Keratinocyte (primary cell): ENCODE measurements at regions not wholly inside any gene's neighbourhood (a gene's known extent, or its start where the extent isn't known, plus 50 kb on each side); places are given as distances from the start of the nearest gene placed in this dataset.

Source experiments
- DNase-seq: peaks from one replicate; pipeline ENCODE4 v3.0.0-alpha.2; 2011; ENCODE audit warnings: low read depth, missing footprints, low spot score
- FAIRE-seq: peaks from 2 replicates; lab custom pipeline; 2011; peaks lifted over from hg19 to GRCh38; lab: Jason Lieb, UNC
- H2AFZ ChIP-seq: 2 replicates; pipeline ENCODE4 v1.6.0; 2012; ENCODE audit warnings: low read length, control low read depth, inconsistent platforms; ENCODE audit not compliant: control insufficient read depth
- H3K27ac ChIP-seq: 2 replicates; pipeline ENCODE4 v1.5.1; 2011; ENCODE audit warnings: low read length; ENCODE audit not compliant: control insufficient read depth, insufficient read depth
- H3K27me3 ChIP-seq: 3 replicates; pipeline ENCODE4 v1.6.0; 2011; ENCODE audit warnings: low read length; ENCODE audit not compliant: control insufficient read depth, insufficient read depth; ENCODE audit errors: extremely low read depth
- H3K36me3 ChIP-seq, 2 experiments: 2 replicates in 1 of 2; 3 replicates in 1 of 2; pipeline ENCODE4 v1.5.1; 2011; ENCODE audit warnings: low read length in 2 of 2, mild to moderate bottlenecking in 1 of 2; ENCODE audit not compliant: control insufficient read depth in 2 of 2, insufficient read depth in 2 of 2; ENCODE audit errors: extremely low read depth in 1 of 2
- H3K4me1 ChIP-seq: 3 replicates; pipeline ENCODE4 v1.5.1; 2011; ENCODE audit warnings: low read length; ENCODE audit not compliant: control insufficient read depth, insufficient read depth; ENCODE audit errors: extremely low read depth
- H3K4me2 ChIP-seq: 3 replicates; pipeline ENCODE4 v1.6.0; 2011; ENCODE audit warnings: low read depth, low read length; ENCODE audit not compliant: control insufficient read depth, insufficient read depth; ENCODE audit errors: extremely low read depth
- H3K4me3 ChIP-seq, 3 experiments: fragments of 200-600 bp in 1 of 3; sonication (generic) in 1 of 3; 2 replicates in 2 of 3; 3 replicates in 1 of 3; pipeline ENCODE4 v1.5.1; 2011 to 2016; ENCODE audit warnings: low read length in 3 of 3, mild to moderate bottlenecking in 3 of 3, control low read depth in 2 of 3, inconsistent platforms in 1 of 3, low read depth in 1 of 3, mixed read lengths in 1 of 3, mixed run types in 1 of 3, moderate library complexity in 1 of 3; ENCODE audit not compliant: control insufficient read depth in 2 of 3, insufficient read depth in 2 of 3; ENCODE audit errors: extremely low read depth in 1 of 3
- H3K79me2 ChIP-seq: 2 replicates; pipeline ENCODE4 v1.6.0; 2012; ENCODE audit warnings: low read length; ENCODE audit not compliant: control insufficient read depth, insufficient read depth
- H3K9ac ChIP-seq: 3 replicates; pipeline ENCODE4 v1.6.0; 2011; ENCODE audit warnings: low read length; ENCODE audit not compliant: control insufficient read depth, insufficient read depth; ENCODE audit errors: extremely low read depth
- H3K9me1 ChIP-seq: 3 replicates; pipeline ENCODE4 v1.6.0; 2011; ENCODE audit warnings: low read length; ENCODE audit not compliant: control insufficient read depth, insufficient read depth; ENCODE audit errors: extremely low read depth
- H3K9me3 ChIP-seq: 2 replicates; pipeline ENCODE4 v1.5.1; 2012; ENCODE audit warnings: low read depth, low read length; ENCODE audit not compliant: control insufficient read depth
- H4K20me1 ChIP-seq: 3 replicates; pipeline ENCODE4 v1.6.0; 2011; ENCODE audit warnings: low read length; ENCODE audit not compliant: control insufficient read depth, insufficient read depth; ENCODE audit errors: extremely low read depth
- EZH2 ChIP-seq: IDR thresholded peaks from one replicate; pipeline ENCODE4 v1.6.1; 2012; ENCODE audit warnings: inconsistent platforms, mild to moderate bottlenecking, low read length, moderate library complexity
- dilution Hi-C: fragments of 300-500 bp; cut with MboI; formaldehyde crosslinking; loops from one replicate; pipeline ENCODE4 v1.7.0; 2020; ENCODE audit warnings: low sequenced_read_pairs; ENCODE audit not compliant: extremely low pct_ligation_motif_present
- TF ChIP-seq, protein P1 (sequence below), 3 experiments: IDR thresholded peaks in 1 of 3; conservative IDR thresholded peaks in 1 of 3; optimal IDR thresholded peaks in 1 of 3; 2 replicates in 2 of 3; 3 replicates in 1 of 3; pipeline versions ENCODE3 to v1.5.1; 2011; ENCODE audit warnings: low read length in 3 of 3, mild to moderate bottlenecking in 3 of 3, moderate library complexity in 2 of 3, control low read depth in 1 of 3, inconsistent platforms in 1 of 3; ENCODE audit not compliant: insufficient read depth in 2 of 3; ENCODE audit errors: extremely low read depth in 1 of 3

DNA sequence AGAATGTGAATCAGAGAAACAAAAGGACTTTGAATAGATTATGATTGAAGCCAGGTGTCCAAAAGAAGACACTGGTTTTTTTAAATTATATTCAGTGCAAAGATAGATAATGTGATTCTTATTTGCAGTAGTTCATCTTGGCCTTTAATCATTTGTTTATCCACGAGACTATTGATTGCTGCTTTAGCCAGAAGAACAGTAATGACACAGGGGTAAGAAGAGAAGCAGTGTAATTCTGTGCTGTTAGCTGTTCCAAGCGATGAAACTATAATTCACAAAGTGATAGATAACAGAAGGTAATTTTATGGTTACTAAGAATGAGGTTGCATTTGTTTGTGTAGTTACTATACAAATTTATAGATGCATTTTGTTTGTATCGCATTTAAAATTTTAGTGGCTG lies 311.6 kb downstream of the MZT1 start:
- Histone ChIP-seq H3K9me3 (no peaks in the 10 kb centered on the region), H2AFZ (no peak overlapping the region), H3K36me3 (no peaks in the 10 kb centered on the region), H3K9ac (no peak overlapping the region), H3K79me2 (no peaks in the 10 kb centered on the region), H3K27me3 (no peaks in the 10 kb centered on the region), H3K4me1 (no peaks in the 10 kb centered on the region), H3K27ac (no peak overlapping the region), H3K4me2 (no peak overlapping the region), H4K20me1 (no peaks in the 10 kb centered on the region), H3K4me3 (no peak overlapping the region), H3K9me1 (no peaks in the 10 kb centered on the region)
- dilution Hi-C loops = no loop called here
- TF ChIP-seq EZH2 = no peak
- TF ChIP-seq, protein P1, sequence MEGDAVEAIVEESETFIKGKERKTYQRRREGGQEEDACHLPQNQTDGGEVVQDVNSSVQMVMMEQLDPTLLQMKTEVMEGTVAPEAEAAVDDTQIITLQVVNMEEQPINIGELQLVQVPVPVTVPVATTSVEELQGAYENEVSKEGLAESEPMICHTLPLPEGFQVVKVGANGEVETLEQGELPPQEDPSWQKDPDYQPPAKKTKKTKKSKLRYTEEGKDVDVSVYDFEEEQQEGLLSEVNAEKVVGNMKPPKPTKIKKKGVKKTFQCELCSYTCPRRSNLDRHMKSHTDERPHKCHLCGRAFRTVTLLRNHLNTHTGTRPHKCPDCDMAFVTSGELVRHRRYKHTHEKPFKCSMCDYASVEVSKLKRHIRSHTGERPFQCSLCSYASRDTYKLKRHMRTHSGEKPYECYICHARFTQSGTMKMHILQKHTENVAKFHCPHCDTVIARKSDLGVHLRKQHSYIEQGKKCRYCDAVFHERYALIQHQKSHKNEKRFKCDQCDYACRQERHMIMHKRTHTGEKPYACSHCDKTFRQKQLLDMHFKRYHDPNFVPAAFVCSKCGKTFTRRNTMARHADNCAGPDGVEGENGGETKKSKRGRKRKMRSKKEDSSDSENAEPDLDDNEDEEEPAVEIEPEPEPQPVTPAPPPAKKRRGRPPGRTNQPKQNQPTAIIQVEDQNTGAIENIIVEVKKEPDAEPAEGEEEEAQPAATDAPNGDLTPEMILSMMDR (optimal IDR thresholded peaks at IDR 0.05 in 1 of 3, IDR thresholded peaks at IDR 0.05 in 1 of 3, conservative IDR thresholded peaks at IDR 0.05 in 1 of 3; ENCODE audit: extremely low read depth in 1 of 3, insufficient read depth in 2 of 3, low read length in 3 of 3) = no peak
- DNase-seq = no peak
- no peak for FAIRE-seq

DNA sequence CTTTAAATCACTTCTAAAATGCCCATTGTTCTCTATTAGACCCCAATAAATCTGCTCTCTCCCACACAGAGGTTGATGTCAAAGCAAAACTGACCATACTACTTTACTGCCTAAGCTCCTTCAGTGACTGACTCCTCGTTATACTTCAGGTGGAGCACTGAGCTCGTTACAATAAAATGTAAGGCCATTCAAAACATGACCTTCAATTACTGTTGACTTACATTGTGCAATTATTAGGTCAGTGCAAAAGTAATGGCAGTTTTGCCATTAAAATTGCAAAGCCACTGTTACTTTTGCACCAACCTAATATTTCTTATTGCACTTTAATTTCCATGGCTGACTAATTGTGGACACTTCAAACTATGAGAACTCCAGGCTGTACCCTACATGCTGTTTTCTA lies 314.9 kb downstream of the MZT1 start:
- Histone ChIP-seq H2AFZ (no peak overlapping the region), H3K9me1 (no peaks in the 10 kb centered on the region), H3K27me3 (no peaks in the 10 kb centered on the region), H3K4me1 (no peaks in the 10 kb centered on the region), H3K9ac (no peak overlapping the region), H4K20me1 (no peaks in the 10 kb centered on the region), H3K36me3 (no peaks in the 10 kb centered on the region), H3K27ac (no peak overlapping the region), H3K9me3 (no peaks in the 10 kb centered on the region), H3K4me2 (no peak overlapping the region), H3K4me3 (no peak overlapping the region), H3K79me2 (no peaks in the 10 kb centered on the region)
- dilution Hi-C loops = no loop called here
- FAIRE-seq = no peak
- DNase-seq = no peak
- TF ChIP-seq, protein P1 (optimal IDR thresholded peaks at IDR 0.05 in 1 of 3, IDR thresholded peaks at IDR 0.05 in 1 of 3, conservative IDR thresholded peaks at IDR 0.05 in 1 of 3; ENCODE audit: extremely low read depth in 1 of 3, insufficient read depth in 2 of 3, low read length in 3 of 3) = no peak
- TF ChIP-seq EZH2 = no peak
